NCI-H2171 treated with DMSO at 0.1 percent for 48 hours (cell line): ENCODE measurements at regions not wholly inside any gene's neighbourhood (a gene's known extent, or its start where the extent isn't known, plus 50 kb on each side); places are given as distances from the start of the nearest gene placed in this dataset.

Experiments used
- DNase-seq: peaks from one replicate; lab custom pipeline; 2025; lab: John Stamatoyannopoulos, UW

- no peak for DNase-seq
Measured at GRCh38 chr11:45063669-45064068, 82.8 kb upstream of the PRDM11 start.

- DNase-seq: no peak
Measured at GRCh38 chr11:45067966-45068365, 78.5 kb upstream of the PRDM11 start.

GRCh38 chr11:45071232-45071631 lies 75.2 kb upstream of the PRDM11 start:
- DNase-seq: no peak

- no peak for DNase-seq
Measured at GRCh38 chr11:45073685-45074141, 72.7 kb upstream of the PRDM11 start.

- DNase-seq: no peak
Measured at GRCh38 chr11:45075519-45075918, 70.9 kb upstream of the PRDM11 start.

GRCh38 chr11:45075952-45076351 lies 70.5 kb upstream of the PRDM11 start:
- no peak for DNase-seq

- DNase-seq: no peak
Measured at GRCh38 chr11:45076761-45077160, 69.7 kb upstream of the PRDM11 start.

- DNase-seq: no peak
Measured at GRCh38 chr11:45078236-45079074, 68.0 kb upstream of the PRDM11 start.

GRCh38 chr11:45079075-45079444 lies 67.4 kb upstream of the PRDM11 start:
- DNase-seq: peak; percentile 43

- no peak for DNase-seq
Measured at GRCh38 chr11:45079567-45079942, 66.9 kb upstream of the PRDM11 start.

- peak; percentile 59 for DNase-seq
Measured at GRCh38 chr11:45079943-45080719, 66.3 kb upstream of the PRDM11 start.

GRCh38 chr11:45082744-45083543 lies 63.5 kb upstream of the PRDM11 start:
- DNase-seq: no peak

- DNase-seq: no peak
Measured at GRCh38 chr11:45083544-45084087, 62.8 kb upstream of the PRDM11 start.

GRCh38 chr11:45085646-45086501 lies 60.6 kb upstream of the PRDM11 start:
- DNase-seq: peak; percentile 47

- DNase-seq: no peak
Measured at GRCh38 chr11:45086526-45086925, 59.9 kb upstream of the PRDM11 start.

GRCh38 chr11:45087086-45087899 lies 59.1 kb upstream of the PRDM11 start:
- peak; percentile 88 for DNase-seq

GRCh38 chr11:45087900-45088160 lies 58.6 kb upstream of the PRDM11 start:
- no peak for DNase-seq

GRCh38 chr11:45089251-45089650 lies 57.2 kb upstream of the PRDM11 start:
- DNase-seq: no peak

- DNase-seq: peak; percentile 39
Measured at GRCh38 chr11:45089676-45090499, 56.6 kb upstream of the PRDM11 start.

GRCh38 chr11:45090607-45091006 lies 55.8 kb upstream of the PRDM11 start:
- DNase-seq: no peak
